ENCODE measurements at regions not wholly inside any gene's neighbourhood (a gene's known extent, or its start where the extent isn't known, plus 50 kb on each side); places are given as distances from the start of the nearest gene placed in this dataset.
"Not testable (repeated sequence)": the region's sequence is repeated elsewhere in the genome, so short reads cannot be mapped to it uniquely, and the experiment has no call there.

DNA sequence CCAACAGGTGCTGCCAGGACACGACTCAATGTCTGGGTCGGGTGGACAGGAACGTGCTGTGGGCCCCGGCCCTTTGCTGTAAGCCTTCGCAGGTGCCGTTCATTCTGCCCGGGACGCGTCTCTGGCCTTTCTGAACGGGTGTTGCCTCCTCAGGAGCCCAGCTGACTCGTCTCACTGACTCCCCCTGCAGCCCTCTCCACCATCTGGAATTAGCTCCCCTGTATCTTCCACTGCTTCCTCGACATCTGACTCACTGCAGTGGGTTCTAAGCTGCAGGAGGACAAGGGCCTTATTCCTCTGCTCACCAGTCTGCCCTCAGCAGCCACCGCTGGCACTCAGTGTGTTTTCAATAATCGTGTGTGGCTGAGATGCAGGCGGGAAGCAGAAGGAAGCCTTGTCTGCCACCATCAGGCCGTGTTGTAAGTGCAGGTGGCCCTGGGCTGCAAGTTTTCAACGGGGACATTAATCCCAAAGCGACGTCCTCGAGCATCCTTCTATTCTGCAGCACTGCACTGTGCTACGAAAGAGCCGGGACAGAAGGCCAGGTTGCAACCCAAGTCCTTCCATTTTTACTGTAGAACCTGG, 256.2 kb downstream of the FOXL1 start:
- no peak for DNase-seq (ENCODE audit: low read depth)

DNA sequence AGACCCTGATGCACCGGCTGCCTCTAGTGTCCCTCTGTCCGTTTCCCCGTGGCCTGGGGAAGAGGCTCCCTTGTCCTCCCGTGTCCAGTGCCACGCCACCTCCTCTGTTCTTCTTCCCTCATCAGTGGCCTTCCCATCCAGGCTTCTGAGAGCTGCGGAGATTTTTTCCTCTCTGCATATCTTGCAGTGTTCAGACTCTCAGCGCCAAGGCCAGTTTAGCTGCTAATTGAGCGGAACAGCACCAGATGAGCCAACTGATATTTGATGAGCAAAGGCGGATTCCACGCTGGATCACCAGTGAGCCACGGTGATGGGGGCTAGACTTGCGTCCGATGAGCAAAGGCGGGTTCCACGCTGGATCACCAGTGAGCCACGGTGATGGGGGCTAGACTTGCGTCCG, 257.6 kb downstream of the FOXL1 start:
- DNase-seq (ENCODE audit: low read depth): no peak

DNA sequence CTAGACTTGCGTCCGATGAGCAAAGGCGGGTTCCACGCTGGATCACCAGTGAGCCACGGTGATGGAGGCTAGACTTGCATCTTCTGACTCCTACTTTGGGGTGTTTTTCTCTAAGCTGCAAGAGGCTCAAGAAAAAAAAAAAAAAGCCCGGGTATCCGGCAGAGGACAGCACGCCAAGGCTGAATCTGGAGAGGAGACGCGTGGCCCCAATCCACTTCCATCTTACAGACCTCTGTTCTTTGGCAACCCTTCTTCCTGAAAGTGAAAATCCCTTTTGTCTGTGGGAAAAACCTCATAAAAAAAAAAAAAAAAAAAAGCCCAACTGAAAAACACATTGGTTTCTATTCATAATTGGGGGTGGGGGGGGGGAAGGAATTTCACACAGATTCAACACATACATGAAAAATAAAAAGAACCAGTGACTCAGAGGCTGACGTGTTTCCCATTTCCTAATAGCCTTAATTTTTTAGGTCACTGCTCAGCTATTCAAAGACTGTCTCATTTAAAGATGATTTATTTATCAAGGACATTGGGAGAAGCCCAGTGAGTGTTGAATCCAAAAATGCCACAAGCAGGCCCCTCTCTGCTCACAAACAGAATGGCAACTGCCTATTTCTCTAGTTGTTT, 258.3 kb downstream of the FOXL1 start:
- peak; percentile 86 for DNase-seq (ENCODE audit: low read depth)

DNA sequence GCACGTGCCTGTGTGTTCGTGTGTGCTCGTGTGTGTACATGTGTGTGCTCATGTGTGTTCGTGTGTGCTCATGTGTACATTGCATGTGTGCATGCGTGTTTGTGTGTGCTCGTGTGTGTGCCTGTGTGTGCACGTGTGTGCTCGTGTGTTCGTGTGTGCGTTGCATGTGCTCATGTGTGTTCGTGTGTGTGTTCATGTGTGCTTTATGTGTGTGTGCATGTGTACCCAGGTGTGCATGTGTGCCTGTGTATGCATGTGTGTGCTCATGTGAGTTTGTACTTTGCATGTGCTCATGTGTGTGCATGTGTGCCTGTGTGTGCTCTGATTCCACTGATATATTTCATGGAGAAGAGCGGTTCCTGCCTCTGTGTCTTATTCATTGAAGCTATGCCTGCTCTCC, 265.5 kb downstream of the FOXL1 start:
- DNase-seq (ENCODE audit: low read depth): no peak

DNA sequence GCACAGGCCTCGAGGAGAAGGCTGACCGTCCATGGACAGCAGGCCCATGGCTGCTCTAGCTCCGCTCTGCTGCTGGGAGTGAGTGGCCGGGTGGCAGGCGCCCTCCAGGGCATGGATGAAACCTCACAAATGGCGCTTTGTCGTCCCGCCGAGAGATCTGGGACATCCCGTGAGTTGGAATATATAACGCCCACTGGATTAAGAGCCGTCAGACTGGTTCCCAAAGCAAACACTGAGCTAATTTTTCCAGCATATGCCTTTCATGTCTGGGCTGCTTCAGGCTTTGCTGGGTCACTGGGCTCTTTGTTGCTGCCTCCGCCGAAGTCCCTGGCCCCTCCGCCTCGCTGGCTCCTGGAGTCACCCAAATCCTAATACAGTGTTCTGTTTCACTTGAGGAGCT, 266.3 kb downstream of the FOXL1 start:
- DNase-seq (ENCODE audit: low read depth): no peak

DNA sequence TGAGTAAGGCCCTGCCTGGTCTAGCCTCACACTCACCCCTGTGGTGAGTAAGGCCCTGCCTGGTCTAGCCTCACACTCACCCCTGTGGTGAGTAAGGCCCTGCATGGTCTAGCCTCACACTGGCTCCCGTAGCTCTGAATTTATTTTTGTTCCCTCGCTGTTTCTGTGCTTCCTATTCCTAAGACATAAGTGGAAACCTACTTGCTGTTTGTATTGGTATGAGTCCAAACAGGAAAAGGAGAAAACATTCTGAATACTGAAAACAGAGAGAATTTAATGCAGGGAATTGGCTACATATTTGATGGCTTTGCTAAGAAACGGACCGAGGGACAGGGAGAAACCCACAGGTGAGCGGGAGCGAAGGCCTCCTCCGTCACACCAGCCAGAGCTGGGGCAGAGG, 267.8 kb downstream of the FOXL1 start:
- no peak for DNase-seq (ENCODE audit: low read depth)

DNA sequence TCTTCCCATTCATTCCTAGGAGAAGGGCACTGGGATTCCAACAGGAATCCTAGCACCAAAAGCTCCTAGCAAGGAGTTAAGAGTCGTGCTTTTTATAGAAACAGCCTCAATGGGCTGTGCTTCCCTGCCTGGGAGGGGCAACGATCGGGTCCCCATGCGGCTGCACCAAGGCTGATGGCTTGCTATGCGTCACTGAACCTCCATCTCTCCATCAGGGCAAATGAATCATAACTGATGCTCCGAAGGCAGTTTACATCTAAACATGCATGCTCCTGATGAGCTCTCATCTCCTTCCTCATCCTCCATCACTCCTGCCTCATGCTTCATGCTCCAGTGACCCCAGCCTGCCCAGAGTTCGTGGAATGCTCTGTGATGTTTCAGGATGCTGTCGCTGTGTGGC, 270.5 kb downstream of the FOXL1 start:
- DNase-seq (ENCODE audit: low read depth): no peak

DNA sequence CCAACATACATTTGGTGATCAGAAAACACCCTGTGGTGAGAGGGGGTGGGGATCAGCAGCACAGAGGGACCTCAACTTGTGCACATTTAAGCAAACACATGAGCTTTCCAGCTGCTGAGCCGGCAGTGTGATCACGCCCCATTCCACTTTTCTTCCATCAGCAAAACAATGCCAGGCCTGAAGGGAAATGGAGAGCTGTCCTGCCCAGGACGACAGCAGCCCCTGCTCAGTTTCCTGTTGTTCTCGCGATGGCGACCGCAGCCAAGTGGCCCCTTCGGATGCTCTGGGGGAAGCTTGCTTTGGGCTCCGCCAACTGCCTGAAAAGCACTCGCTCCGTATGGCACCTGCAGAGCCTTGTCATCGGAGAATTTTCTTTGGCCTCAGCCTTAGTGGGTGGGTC, 272.3 kb downstream of the FOXL1 start:
- DNase-seq (ENCODE audit: low read depth): no peak

DNA sequence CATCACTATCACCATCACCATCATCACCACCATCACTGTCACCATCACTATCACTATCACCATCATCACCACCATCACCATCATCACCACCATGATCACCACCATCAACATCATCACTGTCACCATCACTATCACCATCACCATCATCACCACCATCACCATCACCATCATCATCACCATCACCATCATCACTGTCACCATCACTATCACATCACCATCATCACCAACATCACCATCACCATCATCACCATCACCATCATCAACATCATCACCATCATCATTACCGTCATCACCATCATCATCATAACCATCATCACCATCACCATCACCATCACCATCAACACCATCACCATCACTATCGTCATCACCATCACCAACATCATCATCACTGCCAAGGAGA, 273.8 kb downstream of the FOXL1 start:
- no peak for DNase-seq (ENCODE audit: low read depth)

DNA sequence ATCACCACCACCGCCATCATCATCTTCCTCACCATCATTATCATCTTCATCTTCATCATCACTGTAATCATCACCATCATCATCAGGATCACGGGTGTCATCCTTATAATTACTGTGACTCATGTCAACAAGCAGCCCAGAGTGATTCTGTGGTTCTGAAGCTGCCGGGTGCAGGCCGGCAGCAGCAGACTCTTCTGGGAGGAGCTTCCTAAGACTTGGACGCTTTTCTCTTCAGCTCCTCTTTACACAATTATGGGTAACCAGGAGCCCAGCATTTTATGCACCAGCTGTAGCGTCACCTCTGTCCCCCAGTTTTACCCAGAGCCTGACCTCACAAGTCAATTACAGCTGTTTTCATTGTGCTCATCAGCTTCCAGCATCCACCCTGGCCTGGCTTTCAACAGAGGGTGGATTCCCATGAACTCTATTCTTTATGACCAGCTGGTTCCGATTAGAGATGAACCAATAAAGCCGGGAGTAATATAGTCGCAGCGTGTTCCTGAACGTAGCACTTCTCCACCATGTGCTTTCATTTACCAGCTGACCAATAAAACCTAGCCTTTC, 275.8 kb downstream of the FOXL1 start:
- DNase-seq (ENCODE audit: low read depth): no peak

DNA sequence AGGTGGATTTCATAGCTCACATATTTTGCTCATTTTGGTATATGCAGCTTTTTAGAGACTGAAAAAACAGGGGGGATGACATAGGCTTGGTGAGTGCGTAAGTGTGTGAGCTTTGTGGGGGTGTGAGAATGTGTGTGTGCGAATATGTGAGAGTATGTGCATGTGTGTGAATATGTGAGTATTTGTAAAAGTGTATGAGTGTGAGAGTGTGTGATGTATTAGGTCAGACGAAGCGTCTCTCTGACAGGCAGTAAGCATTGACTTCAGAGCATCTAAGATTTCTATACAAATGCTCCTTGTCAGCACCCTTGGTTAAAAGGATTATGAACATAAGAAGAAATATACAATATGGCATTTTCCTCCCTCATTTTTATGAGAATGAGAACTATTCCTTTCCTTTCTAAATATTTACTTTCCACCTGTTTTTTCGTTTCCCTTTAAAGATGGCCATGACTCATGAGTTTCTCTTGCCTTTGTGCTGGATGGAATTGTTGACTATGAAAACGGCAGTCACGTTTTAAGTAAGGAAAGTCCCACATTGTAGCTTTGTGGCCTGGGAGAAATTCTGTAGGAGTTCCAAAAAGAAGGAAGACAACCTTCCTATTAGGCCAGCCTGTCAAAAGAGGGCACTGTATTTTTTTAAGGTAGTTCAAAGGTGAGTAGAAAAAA, 276.4 kb downstream of the FOXL1 start:
- no peak for DNase-seq (ENCODE audit: low read depth)

DNA sequence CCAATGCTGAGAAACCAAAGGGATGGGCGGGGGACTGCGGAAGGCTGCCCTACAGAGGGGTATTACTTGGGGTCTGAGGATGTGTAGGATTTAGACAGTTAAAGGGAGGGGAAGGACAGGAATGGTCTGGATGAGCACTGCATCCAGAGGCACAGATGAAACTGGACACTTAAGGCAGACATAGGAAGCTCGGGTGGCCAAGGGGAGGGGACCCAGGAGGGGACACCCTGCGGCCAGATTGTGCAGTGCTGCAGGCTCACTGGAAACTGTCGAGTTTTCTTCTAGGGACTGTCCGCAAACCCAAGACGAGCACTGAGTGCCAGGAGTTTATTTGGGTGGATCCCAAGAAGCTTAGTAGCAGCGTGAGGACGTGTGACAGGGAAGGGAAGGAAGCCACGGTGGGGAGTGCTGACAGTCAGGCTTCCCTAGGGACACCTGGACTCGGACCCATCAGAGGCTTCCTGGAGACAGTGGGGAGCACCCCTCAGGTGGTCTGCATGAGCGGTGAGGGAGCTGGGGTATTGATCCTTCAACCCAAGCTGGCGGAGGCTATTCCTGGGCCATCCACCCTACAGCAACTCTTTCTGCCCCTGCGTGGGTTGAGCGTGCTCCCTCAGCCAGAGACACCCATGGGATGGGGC, 278.7 kb downstream of the FOXL1 start:
- no peak for DNase-seq (ENCODE audit: low read depth)

DNA sequence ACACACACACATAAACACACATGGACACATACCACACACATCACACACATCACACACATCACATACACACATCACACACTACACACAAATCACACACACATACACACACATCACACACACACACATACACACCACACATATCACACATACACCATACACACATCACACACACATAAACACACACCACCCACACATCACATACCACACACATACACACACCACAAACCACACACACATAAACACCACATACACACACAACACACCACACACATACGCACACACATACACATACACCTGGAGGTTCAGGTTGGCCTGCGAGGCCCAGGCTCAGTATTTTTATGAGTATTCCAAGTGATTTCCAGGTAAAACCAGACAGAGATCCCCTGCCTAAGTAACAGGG, 279.5 kb downstream of the FOXL1 start:
- no peak for DNase-seq (ENCODE audit: low read depth)

DNA sequence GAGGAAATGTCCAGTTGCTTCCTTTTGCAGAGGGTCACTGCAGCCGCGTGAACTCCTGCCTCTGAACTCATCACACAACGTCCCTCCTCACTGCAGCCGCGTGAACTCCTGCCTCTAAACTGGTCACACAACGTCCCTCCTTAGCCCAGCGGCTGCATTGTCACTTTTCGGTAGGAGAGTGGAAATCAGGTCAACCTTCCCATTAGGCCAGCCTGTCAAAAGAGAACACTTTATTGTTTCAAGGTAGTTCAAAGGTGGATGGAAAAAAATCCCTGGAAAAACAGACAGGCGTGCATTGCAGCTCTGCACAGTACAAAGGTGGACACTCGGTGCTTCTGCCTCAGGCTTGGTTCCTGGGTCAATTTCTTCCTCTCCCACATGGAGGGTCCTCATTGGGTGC, 280.2 kb downstream of the FOXL1 start:
- no peak for DNase-seq (ENCODE audit: low read depth)

DNA sequence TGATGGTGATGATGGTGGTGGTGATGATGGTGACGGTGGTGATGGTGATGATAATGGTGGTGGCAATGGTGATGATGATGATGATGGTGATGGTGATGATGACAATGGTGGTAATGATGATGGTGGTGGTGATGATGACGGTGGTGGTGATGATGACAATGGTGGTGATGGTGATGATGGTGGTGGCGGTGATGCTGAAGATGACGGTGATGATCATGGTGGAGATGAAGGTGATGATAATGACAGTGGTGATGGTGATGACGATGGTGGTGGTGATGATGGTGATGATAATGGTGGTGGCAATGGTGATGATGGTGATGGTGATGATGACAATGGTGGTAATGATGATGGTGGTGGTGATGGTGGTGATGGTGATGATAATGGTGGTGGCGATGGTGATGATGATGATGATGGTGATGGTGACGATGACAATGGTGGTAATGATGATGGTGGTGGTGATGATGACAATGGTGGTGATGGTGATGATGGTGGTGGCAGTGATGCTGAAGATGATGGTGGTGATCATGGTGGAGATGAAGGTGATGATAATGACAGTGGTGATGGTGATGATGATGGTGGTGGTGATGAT, 283.0 kb downstream of the FOXL1 start:
- DNase-seq (ENCODE audit: low read depth): not testable (repeated sequence)

DNA sequence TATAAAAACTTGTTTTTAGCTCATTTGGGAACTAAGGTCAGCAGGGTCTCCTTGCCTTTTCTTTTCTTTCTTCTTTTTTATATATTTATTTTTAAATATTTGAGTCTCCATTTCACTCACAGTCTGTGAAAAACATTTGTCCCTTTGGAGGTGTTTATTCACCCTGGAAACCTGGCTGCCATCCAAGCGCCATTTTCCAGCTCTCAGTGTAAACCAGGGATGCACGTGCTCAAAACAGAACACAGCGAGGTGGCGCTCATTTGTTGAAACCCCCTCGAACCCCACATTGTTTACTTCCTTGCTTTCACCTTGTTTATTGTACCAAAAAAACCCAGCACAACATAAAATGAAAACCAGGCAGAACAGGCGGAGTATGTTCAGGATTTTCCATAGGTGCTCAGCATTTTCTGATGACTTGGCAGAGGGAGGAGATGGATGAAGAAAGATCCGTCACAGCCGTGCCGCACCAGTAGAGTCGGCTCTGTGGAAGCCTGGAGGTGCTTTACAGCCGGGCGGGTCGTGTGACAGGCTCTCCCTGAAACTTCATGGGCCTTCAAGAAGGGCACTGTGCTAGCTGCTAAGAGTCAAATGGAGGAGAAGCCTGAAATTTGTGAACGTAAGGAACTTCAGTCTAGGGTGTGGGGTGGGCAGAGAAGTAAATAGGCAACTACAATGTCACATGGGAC, 284.4 kb downstream of the FOXL1 start:
- DNase-seq (ENCODE audit: low read depth): no peak

DNA sequence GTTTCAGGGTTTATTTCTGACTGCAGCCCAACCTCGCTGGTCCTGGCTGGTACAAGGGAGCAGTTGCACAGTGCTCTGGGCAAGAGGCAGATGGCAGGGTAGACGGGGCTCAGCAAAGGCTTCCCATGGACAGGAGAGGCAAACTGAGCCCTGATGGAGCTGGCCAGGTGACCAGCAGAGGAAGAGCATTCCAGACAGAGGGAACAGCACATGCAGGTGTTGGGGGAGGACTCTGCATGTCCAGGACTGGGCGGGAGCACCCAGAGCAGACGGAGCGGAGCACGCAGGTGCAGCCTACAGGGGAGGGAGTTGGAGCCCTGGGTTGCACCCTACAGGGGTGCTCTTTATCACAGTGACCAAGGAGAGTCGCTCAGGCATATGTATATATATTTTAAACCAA, 285.3 kb downstream of the FOXL1 start:
- DNase-seq (ENCODE audit: low read depth): no peak

DNA sequence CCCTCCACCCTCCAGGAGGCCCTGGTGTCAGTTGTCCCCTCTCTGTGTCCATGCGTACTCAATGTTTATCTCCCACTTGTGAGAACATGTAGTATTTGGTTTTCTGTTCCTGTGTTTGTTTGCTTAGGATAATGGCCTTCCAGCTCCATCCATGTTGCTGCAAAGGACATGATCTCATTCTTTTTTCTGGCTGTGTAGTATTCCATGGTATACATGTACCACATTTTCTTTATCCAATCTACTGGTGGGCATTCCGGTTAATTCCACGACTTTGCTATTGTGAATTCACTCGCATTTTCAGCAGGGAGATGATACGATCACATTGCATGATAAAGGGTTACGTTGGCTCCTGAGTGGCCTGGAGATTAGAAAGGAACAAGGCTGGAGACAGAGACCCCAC, 286.2 kb downstream of the FOXL1 start:
- no peak for DNase-seq (ENCODE audit: low read depth)

DNA sequence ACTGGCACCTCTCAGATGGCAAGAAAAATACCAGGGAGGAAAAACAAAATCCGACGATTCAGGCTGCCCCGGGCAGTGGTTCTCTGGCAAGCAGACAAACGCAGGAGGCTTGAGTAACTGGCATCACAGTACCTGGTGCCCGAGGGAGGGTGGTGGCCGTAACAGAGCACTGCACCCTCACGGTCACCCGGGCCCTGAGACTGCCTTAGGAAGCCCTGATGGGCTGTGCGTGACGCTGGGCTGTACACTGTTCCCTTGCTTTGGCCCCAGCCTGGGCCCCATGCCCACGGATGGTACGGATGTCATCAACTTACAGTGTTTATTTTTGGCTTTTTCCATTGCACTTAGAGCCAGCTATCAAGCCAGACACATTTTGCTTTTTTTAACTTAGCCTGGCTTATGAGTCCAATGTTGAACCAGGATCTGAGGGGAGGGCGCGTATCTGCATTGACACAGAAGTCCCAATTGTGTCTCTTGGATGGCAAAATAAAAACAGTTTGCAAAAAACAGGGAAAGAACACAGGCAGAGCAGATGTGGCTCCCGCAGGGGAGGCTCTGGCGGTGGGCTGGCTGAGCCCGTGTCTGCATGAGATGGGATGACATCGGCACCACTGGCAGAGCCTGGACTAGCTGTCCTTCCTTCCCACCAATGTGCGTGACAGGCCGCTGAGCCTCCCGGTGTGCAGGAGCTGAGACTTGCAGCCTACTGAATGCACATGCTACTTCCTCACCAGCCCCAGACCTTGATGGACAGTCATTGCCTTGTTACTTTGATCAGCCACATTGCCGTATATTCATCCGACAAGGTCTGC, 287.7 kb downstream of the FOXL1 start:
- DNase-seq (ENCODE audit: low read depth): no peak

DNA sequence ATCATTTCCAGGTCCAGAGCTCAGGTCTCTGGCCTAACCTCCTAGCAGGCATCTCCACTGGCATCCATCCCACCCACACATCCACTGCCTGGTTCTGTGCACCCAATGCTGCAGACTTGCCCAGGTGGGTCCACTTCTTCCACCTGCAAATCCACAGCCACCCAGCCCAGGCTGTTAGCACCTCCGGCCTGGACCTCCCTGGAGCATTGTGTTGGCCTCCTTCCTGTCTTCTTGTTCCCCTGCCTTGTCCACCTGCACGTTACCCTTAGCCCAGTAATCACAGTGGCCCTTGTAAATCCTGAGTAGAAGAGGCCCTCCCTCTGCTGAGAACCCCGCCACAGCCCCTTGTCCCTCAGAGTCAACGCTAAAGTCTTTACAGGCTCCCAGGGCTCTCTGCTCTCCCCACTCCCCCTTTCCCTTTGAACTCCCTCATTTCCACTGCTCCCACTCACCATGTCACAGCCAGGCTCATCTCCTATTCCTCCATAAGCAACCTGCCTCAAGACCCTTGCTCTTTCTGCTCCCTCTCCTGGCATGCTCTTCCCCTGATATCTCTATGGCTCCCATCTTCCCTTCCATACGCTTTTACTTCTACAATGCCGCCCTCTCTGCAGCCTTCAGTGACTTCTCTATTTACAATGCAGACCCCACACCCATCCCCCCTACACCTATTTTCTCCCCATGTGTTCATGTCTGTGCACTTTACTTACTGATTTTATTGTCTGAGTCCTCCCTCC, 288.8 kb downstream of the FOXL1 start:
- DNase-seq (ENCODE audit: low read depth): no peak
